Sigmoid colon (tissue), 6 donors: ENCODE measurements at regions not wholly inside any gene's neighbourhood (a gene's known extent, or its start where the extent isn't known, plus 50 kb on each side); places are given as distances from the start of the nearest gene placed in this dataset.

Experiments used
- DNase-seq: peaks from one replicate; pipeline ENCODE4 v3.0.0-alpha.2; 2019
- H3K27ac ChIP-seq, 4 donors: fragments of 200-600 bp; sonication (generic); one replicate each; pipeline ENCODE4 v1.5.1; 2016 to 2019; ENCODE audit warnings: mild to moderate bottlenecking in 1 of 4
- H3K27me3 ChIP-seq, 3 donors: fragments of 200-600 bp; sonication (generic); one replicate each; pipeline ENCODE4 v1.5.1; 2019; ENCODE audit warnings: mild to moderate bottlenecking in 1 of 3
- H3K36me3 ChIP-seq, 4 donors: fragments of 200-600 bp; sonication (generic); one replicate each; pipeline ENCODE4 v1.5.1; 2016 to 2019
- H3K4me1 ChIP-seq, 4 donors: fragments of 200-600 bp; sonication (generic); one replicate each; pipeline ENCODE4 v1.5.1; 2017 to 2019
- H3K4me3 ChIP-seq, 4 donors: fragments of 200-600 bp; sonication (generic); one replicate each; pipeline ENCODE4 v1.5.1; 2017 to 2019; ENCODE audit warnings: mild to moderate bottlenecking in 2 of 4, moderate library complexity in 1 of 4
- H3K9me3 ChIP-seq, 4 donors: fragments of 200-600 bp in 3 of 4; sonication (generic) in 3 of 4; one replicate each; pipeline versions ENCODE4 v1.5.1 to v1.6.1; 2013 to 2019
- EP300 ChIP-seq, 4 donors: sonication (generic); formaldehyde crosslinking; IDR thresholded peaks; one replicate each; pipeline ENCODE4 v1.6.1; 2017; ENCODE audit warnings: antibody characterized with exemption in 4 of 4
- POLR2A ChIP-seq, 2 donors: fragments of 450-650 bp; IDR thresholded peaks; one replicate each; pipeline ENCODE4 v1.6.1; 2016; ENCODE audit warnings: antibody characterized with exemption in 2 of 2, mild to moderate bottlenecking in 2 of 2, moderate library complexity in 2 of 2
- POLR2AphosphoS5 ChIP-seq, 4 donors: sonication (generic); formaldehyde crosslinking; IDR thresholded peaks; one replicate each; pipeline ENCODE4 v1.6.1; 2017; ENCODE audit warnings: antibody characterized with exemption in 4 of 4
- WGBS, 2 donors: extraction: QIAGEN DNeasy Blood & Tissue Kit; methylation state at CpG; one replicate each; pipeline ENCODE4 v1.1.7; 2013; 5-methylcytosine and 5-hydroxymethylcytosine counted together
- intact Hi-C: fragments of 100-400 bp; cut with DNase I; formaldehyde crosslinking; loops from one replicate; pipeline ENCODE4 v1.15.1; 2023
- TF ChIP-seq, protein P1 (sequence below), 4 experiments: fragments of 450-650 bp in 3 of 4; fragments of 200-600 bp in 1 of 4; IDR thresholded peaks; one replicate each; pipeline ENCODE4 v1.5.1; 2016 to 2019; ENCODE audit warnings: antibody characterized with exemption in 4 of 4, mild to moderate bottlenecking in 3 of 4, moderate library complexity in 2 of 4
- donor health status: healthy with polysubstance abuse.
- donor health status: healthy.

DNA sequence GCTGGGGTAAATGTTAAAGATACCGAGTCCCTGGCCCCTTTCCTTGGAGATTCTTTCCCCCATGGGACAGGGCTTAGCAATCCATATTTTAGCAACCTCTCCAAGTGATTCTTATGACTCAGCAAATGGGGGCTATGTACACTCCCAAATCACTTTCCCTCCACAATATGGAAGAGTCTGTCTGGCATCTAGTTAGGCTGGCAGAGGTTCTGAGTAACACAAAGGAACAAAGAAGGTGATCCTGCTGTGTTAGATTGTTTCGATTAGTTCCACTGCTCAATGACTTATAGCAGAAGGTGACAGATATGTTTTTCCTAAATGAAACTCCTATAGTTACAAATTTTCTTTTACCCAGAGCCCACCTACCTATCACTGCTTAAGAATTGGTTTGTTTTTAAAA, 154.0 kb upstream of the SYT13 start:
- TF ChIP-seq, protein P1, sequence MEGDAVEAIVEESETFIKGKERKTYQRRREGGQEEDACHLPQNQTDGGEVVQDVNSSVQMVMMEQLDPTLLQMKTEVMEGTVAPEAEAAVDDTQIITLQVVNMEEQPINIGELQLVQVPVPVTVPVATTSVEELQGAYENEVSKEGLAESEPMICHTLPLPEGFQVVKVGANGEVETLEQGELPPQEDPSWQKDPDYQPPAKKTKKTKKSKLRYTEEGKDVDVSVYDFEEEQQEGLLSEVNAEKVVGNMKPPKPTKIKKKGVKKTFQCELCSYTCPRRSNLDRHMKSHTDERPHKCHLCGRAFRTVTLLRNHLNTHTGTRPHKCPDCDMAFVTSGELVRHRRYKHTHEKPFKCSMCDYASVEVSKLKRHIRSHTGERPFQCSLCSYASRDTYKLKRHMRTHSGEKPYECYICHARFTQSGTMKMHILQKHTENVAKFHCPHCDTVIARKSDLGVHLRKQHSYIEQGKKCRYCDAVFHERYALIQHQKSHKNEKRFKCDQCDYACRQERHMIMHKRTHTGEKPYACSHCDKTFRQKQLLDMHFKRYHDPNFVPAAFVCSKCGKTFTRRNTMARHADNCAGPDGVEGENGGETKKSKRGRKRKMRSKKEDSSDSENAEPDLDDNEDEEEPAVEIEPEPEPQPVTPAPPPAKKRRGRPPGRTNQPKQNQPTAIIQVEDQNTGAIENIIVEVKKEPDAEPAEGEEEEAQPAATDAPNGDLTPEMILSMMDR (IDR thresholded peaks at IDR 0.05) = no peak
- TF ChIP-seq POLR2AphosphoS5 (IDR thresholded peaks at IDR 0.05) (no peak), POLR2A (IDR thresholded peaks at IDR 0.05) (no peak), EP300 (IDR thresholded peaks at IDR 0.05) (no peak)
- Histone ChIP-seq H3K4me3 (no peak overlapping the region), H3K36me3 (no peaks in the 10 kb centered on the region), H3K27me3 (peaks cover 0 to 23% (median 0%) of the 10 kb centered on the region in 3 donors), H3K4me1 (no peaks in the 10 kb centered on the region), H3K9me3 (peaks cover 0 to 4% (median 0%) of the 10 kb centered on the region in 4 donors), H3K27ac (no peak overlapping the region)
- 93 to 95% methylated on average over 2 of the region's 2 CpGs for WGBS, 2 donors
- intact Hi-C loops = no loop called here
- DNase-seq = no peak

DNA sequence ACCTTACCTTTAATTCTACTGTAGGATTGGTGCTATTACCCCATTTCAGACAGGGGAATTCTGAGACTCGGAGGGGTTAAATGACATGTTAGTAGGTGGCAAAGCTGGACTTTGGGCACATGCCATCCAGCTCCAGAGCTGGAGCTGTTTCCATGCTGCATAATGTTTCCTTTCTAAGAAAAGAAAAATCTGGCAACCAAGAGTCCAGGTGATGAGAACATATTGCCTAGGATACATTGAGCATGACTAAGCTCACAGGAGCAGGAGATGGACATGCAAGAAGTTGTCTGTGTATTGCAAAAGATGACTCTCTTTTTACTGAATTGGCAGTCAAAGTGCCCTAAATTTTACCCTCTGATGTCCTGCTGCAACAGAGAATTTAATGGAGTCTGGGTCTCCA, 150.8 kb upstream of the SYT13 start:
- Histone ChIP-seq H3K27me3 (peaks cover 0 to 6% (median 0%) of the 10 kb centered on the region in 3 donors), H3K9me3 (peaks cover 0 to 4% (median 0%) of the 10 kb centered on the region in 4 donors), H3K27ac (no peak overlapping the region), H3K4me3 (no peak overlapping the region), H3K4me1 (no peaks in the 10 kb centered on the region), H3K36me3 (no peaks in the 10 kb centered on the region)
- TF ChIP-seq EP300 (IDR thresholded peaks at IDR 0.05) (no peak), POLR2AphosphoS5 (IDR thresholded peaks at IDR 0.05) (no peak), POLR2A (IDR thresholded peaks at IDR 0.05) (no peak)
- TF ChIP-seq, protein P1 (IDR thresholded peaks at IDR 0.05) = no peak
- DNase-seq = no peak
- intact Hi-C loops = no loop called here
- WGBS, 2 donors = 71 to 91% methylated on average over 1 of the region's 1 CpG

DNA sequence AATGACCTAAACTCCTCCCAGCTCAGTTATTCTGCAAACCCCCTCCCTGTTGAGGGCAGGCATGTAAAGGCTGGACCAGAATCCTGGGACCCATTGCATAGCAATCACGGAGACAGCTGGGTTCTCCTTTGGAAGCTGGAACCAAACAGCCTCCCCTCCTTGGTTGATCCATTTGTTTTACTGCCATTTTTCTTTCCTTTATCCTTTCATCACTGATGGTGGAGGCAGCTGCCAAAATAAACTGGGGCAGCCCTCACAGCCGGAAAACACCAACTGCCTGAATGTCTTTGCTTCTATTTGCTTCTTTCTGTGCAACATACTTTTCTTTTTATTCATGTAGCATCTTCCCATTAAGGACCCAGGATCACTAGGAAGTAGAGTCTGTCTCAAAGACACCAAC, 150.0 kb upstream of the SYT13 start:
- 60 to 61% methylated on average over 2 of the region's 2 CpGs for WGBS, 2 donors
- intact Hi-C loops = no loop called here
- Histone ChIP-seq H3K4me3 (no peak overlapping the region), H3K4me1 (no peaks in the 10 kb centered on the region), H3K27ac (no peak overlapping the region), H3K9me3 (peaks cover 0 to 4% (median 0%) of the 10 kb centered on the region in 4 donors), H3K36me3 (no peaks in the 10 kb centered on the region), H3K27me3 (peaks cover 0 to 6% (median 0%) of the 10 kb centered on the region in 3 donors)
- no peak for TF ChIP-seq EP300 (IDR thresholded peaks at IDR 0.05)
- TF ChIP-seq POLR2A (IDR thresholded peaks at IDR 0.05) = no peak
- no peak for TF ChIP-seq POLR2AphosphoS5 (IDR thresholded peaks at IDR 0.05)
- TF ChIP-seq, protein P1 (IDR thresholded peaks at IDR 0.05) = no peak
- no peak for DNase-seq

DNA sequence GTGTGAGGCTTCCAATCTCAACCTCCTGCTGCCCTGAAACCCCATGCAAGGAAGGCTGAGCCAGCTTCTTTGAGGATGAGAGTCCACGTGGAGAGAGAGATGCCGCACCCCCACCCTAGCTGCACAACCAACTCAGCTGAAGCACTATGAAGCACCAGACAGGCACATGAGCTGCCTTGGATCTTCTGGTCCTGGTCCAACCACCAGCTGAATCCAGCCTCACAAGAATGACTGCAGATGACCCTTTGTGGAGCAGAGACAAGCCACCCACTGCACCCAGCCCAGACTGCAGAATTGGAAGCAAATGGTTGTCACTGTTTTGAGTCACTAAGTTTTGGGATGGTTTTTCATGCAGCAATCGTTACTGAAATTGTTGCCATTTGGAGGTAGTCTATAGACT, 149.6 kb upstream of the SYT13 start:
- intact Hi-C loops = no loop called here
- H3K27me3 ChIP-seq = peaks cover 0 to 8% (median 0%) of the 10 kb centered on the region in 3 donors
- 60 to 68% methylated on average over 3 of the region's 3 CpGs for WGBS, 2 donors

More for the DNA sequence above, 149.6 kb upstream of the SYT13 start:
- Histone ChIP-seq H3K4me1 (no peaks in the 10 kb centered on the region), H3K27ac (no peak overlapping the region), H3K9me3 (peaks cover 0 to 4% (median 0%) of the 10 kb centered on the region in 4 donors), H3K36me3 (no peaks in the 10 kb centered on the region), H3K4me3 (no peak overlapping the region)
- DNase-seq = no peak
- TF ChIP-seq POLR2AphosphoS5 (IDR thresholded peaks at IDR 0.05) (no peak), EP300 (IDR thresholded peaks at IDR 0.05) (no peak), POLR2A (IDR thresholded peaks at IDR 0.05) (no peak)
- TF ChIP-seq, protein P1 (IDR thresholded peaks at IDR 0.05) = no peak
